ENCODE measurements at regions not wholly inside any gene's neighbourhood (a gene's known extent, or its start where the extent isn't known, plus 50 kb on each side); places are given as distances from the start of the nearest gene placed in this dataset.
"Not testable (repeated sequence)": the region's sequence is repeated elsewhere in the genome, so short reads cannot be mapped to it uniquely, and the experiment has no call there.

- Histone ChIP-seq H3K9me2 (replicated peaks; ENCODE audit: low read depth, low read length) (no peaks in the 10 kb centered on the region), H3K27me3 (ENCODE audit: insufficient read depth, low read length, poor library complexity, severe bottlenecking) (no peaks in the 10 kb centered on the region), H3K9ac (ENCODE audit: low read depth, low read length, poor library complexity, severe bottlenecking) (no peak overlapping the region), H4K20me1 (ENCODE audit: insufficient read depth, low read length, poor library complexity, severe bottlenecking) (no peaks in the 10 kb centered on the region), H3K4me2 (ENCODE audit: low read depth, low read length, poor library complexity, severe bottlenecking) (no peak overlapping the region), H3F3A (ENCODE audit: low read depth) (no peaks in the 10 kb centered on the region), H3K4me1 (ENCODE audit: insufficient read depth, low read length, poor library complexity, severe bottlenecking) (no peaks in the 10 kb centered on the region), H2AFZ (ENCODE audit: low read length) (no peak overlapping the region), H3K36me3 (ENCODE audit: insufficient read depth, low read length) (no peaks in the 10 kb centered on the region), H3K4me3 (ENCODE audit: low read length, poor library complexity, severe bottlenecking) (no peak overlapping the region), H3K79me2 (ENCODE audit: insufficient read depth, low read length) (no peaks in the 10 kb centered on the region), H3K9me3 (ENCODE audit: insufficient read depth, low read depth, low read length) (no peaks in the 10 kb centered on the region)
- TF ChIP-seq, protein P1, sequence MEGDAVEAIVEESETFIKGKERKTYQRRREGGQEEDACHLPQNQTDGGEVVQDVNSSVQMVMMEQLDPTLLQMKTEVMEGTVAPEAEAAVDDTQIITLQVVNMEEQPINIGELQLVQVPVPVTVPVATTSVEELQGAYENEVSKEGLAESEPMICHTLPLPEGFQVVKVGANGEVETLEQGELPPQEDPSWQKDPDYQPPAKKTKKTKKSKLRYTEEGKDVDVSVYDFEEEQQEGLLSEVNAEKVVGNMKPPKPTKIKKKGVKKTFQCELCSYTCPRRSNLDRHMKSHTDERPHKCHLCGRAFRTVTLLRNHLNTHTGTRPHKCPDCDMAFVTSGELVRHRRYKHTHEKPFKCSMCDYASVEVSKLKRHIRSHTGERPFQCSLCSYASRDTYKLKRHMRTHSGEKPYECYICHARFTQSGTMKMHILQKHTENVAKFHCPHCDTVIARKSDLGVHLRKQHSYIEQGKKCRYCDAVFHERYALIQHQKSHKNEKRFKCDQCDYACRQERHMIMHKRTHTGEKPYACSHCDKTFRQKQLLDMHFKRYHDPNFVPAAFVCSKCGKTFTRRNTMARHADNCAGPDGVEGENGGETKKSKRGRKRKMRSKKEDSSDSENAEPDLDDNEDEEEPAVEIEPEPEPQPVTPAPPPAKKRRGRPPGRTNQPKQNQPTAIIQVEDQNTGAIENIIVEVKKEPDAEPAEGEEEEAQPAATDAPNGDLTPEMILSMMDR (conservative IDR thresholded peaks at IDR 0.05; ENCODE audit: low read length) = no peak
- no peak for TF ChIP-seq EZH2phosphoT487 (IDR thresholded peaks at IDR 0.05; ENCODE audit: borderline replicate concordance)
Observed at GRCh38 chr2:67776276-67776675, 286.5 kb downstream of the C1D start.

DNA sequence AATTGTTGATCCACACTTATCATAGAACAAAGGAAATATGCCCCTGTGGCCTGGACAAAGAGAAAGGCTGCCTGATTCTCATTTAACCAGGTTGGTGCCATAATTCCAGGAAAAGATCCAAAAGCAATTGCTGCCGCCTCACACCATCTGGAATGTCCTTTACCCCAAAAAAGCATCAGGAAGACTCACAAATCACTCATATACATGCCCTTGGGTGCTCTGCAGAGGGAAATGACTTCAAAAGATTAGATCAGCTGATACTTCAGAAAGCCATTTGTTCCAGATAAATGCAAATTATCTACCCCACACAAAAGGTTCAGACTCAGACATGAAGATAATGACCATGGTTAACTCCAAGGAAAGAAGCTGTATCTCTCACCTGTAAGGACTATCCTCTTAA, 285.8 kb downstream of the C1D start:
- no peaks in the 10 kb centered on the region for H3F3A ChIP-seq (ENCODE audit: low read depth)
- TF ChIP-seq EZH2phosphoT487 (IDR thresholded peaks at IDR 0.05; ENCODE audit: borderline replicate concordance) = no peak
- TF ChIP-seq, protein P1 (conservative IDR thresholded peaks at IDR 0.05; ENCODE audit: low read length) = no peak
- no peaks in the 10 kb centered on the region for H3K36me3 ChIP-seq (ENCODE audit: insufficient read depth, low read length)
- H3K4me3 ChIP-seq (ENCODE audit: low read length, poor library complexity, severe bottlenecking) = no peak overlapping the region
- H2AFZ ChIP-seq (ENCODE audit: low read length) = no peak overlapping the region
- H3K4me1 ChIP-seq (ENCODE audit: insufficient read depth, low read length, poor library complexity, severe bottlenecking) = no peaks in the 10 kb centered on the region
- H4K20me1 ChIP-seq (ENCODE audit: insufficient read depth, low read length, poor library complexity, severe bottlenecking) = no peaks in the 10 kb centered on the region
- H3K9me2 ChIP-seq (replicated peaks; ENCODE audit: low read depth, low read length) = no peaks in the 10 kb centered on the region
- H3K79me2 ChIP-seq (ENCODE audit: insufficient read depth, low read length) = no peaks in the 10 kb centered on the region
- H3K9ac ChIP-seq (ENCODE audit: low read depth, low read length, poor library complexity, severe bottlenecking) = no peak overlapping the region
- H3K4me2 ChIP-seq (ENCODE audit: low read depth, low read length, poor library complexity, severe bottlenecking) = no peak overlapping the region
- no peaks in the 10 kb centered on the region for H3K9me3 ChIP-seq (ENCODE audit: insufficient read depth, low read depth, low read length)
- no peaks in the 10 kb centered on the region for H3K27me3 ChIP-seq (ENCODE audit: insufficient read depth, low read length, poor library complexity, severe bottlenecking)

- no peaks in the 10 kb centered on the region for H3K36me3 ChIP-seq (ENCODE audit: insufficient read depth, low read length)
- no peaks in the 10 kb centered on the region for H4K20me1 ChIP-seq (ENCODE audit: insufficient read depth, low read length, poor library complexity, severe bottlenecking)
- no peaks in the 10 kb centered on the region for H3K9me2 ChIP-seq (replicated peaks; ENCODE audit: low read depth, low read length)
- H3K9me3 ChIP-seq (ENCODE audit: insufficient read depth, low read depth, low read length) = no peaks in the 10 kb centered on the region
- no peak for TF ChIP-seq EZH2phosphoT487 (IDR thresholded peaks at IDR 0.05; ENCODE audit: borderline replicate concordance)
- TF ChIP-seq, protein P1 (conservative IDR thresholded peaks at IDR 0.05; ENCODE audit: low read length) = no peak
- H3K4me1 ChIP-seq (ENCODE audit: insufficient read depth, low read length, poor library complexity, severe bottlenecking) = no peaks in the 10 kb centered on the region
- no peaks in the 10 kb centered on the region for H3F3A ChIP-seq (ENCODE audit: low read depth)
- H3K9ac ChIP-seq (ENCODE audit: low read depth, low read length, poor library complexity, severe bottlenecking) = no peak overlapping the region
- H3K27me3 ChIP-seq (ENCODE audit: insufficient read depth, low read length, poor library complexity, severe bottlenecking) = no peaks in the 10 kb centered on the region
- H3K4me2 ChIP-seq (ENCODE audit: low read depth, low read length, poor library complexity, severe bottlenecking) = no peak overlapping the region
- no peak overlapping the region for H3K4me3 ChIP-seq (ENCODE audit: low read length, poor library complexity, severe bottlenecking)
- no peak overlapping the region for H2AFZ ChIP-seq (ENCODE audit: low read length)
- H3K79me2 ChIP-seq (ENCODE audit: insufficient read depth, low read length) = no peaks in the 10 kb centered on the region
Observed at GRCh38 chr2:67777836-67778429, 284.9 kb downstream of the C1D start.

DNA sequence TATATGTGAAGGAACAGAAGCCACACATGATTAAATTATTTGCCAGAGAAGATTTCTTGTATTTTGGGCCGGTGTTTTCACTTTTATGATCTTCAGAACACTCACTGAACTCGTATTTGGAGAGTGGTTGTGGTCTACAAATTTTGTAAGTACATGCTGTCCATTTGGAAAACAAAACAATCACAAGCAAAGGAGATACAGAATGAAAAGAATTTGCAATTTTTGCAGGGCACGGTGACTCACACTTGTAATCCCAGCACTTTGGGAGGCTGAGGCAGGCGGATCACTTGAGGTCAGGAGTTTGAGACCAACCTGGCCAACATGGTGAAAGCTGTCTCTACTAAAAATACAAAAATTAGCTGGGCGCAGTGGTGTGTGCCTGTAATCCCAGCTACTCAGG, 282.0 kb downstream of the C1D start:
- H3K9me2 ChIP-seq (replicated peaks; ENCODE audit: low read depth, low read length); H3K9me3 ChIP-seq (ENCODE audit: insufficient read depth, low read depth, low read length); H3K9ac ChIP-seq (ENCODE audit: low read depth, low read length, poor library complexity, severe bottlenecking); H4K20me1 ChIP-seq (ENCODE audit: insufficient read depth, low read length, poor library complexity, severe bottlenecking); H2AFZ ChIP-seq (ENCODE audit: low read length); H3K4me1 ChIP-seq (ENCODE audit: insufficient read depth, low read length, poor library complexity, severe bottlenecking); H3K79me2 ChIP-seq (ENCODE audit: insufficient read depth, low read length); H3K36me3 ChIP-seq (ENCODE audit: insufficient read depth, low read length); H3K27me3 ChIP-seq (ENCODE audit: insufficient read depth, low read length, poor library complexity, severe bottlenecking); H3K4me2 ChIP-seq (ENCODE audit: low read depth, low read length, poor library complexity, severe bottlenecking); H3K4me3 ChIP-seq (ENCODE audit: low read length, poor library complexity, severe bottlenecking); H3F3A ChIP-seq (ENCODE audit: low read depth): not testable (repeated sequence)
